Lower leg skin (tissue), 3 donors: ENCODE measurements at regions not wholly inside any gene's neighbourhood (a gene's known extent, or its start where the extent isn't known, plus 50 kb on each side); places are given as distances from the start of the nearest gene placed in this dataset.

Experiments used
- POLR2A ChIP-seq, 2 donors: fragments of 450-650 bp; IDR thresholded peaks; one replicate each; pipeline ENCODE4 v1.6.1; 2016 to 2017; ENCODE audit warnings: antibody characterized with exemption in 2 of 2, mild to moderate bottlenecking in 1 of 2, moderate library complexity in 1 of 2
- TF ChIP-seq, protein P1 (sequence below), 3 donors: fragments of 450-650 bp; IDR thresholded peaks; one replicate each; pipeline ENCODE4 v1.5.1; 2016; ENCODE audit warnings: antibody characterized with exemption in 3 of 3, mild to moderate bottlenecking in 3 of 3, moderate library complexity in 2 of 3

DNA sequence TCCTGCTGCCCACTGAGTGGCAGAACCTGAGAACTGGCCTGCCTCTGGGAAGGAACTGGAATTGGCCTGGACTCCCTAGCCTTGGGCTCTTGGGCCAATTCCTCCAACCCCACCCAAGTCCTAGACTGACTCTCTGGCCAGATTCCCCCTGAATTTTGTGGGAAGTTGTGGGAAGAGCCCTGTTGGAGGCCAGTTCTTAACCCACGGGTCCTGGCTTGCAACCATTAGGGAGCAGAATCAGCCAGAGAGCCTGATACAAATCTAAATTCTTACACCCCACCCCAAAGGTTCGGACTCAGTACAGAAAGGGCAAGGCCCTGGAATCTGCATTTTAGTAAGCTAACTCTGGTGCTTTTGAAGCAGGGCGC lies 125.3 kb upstream of the SLC25A48 start:
- TF ChIP-seq, protein P1, sequence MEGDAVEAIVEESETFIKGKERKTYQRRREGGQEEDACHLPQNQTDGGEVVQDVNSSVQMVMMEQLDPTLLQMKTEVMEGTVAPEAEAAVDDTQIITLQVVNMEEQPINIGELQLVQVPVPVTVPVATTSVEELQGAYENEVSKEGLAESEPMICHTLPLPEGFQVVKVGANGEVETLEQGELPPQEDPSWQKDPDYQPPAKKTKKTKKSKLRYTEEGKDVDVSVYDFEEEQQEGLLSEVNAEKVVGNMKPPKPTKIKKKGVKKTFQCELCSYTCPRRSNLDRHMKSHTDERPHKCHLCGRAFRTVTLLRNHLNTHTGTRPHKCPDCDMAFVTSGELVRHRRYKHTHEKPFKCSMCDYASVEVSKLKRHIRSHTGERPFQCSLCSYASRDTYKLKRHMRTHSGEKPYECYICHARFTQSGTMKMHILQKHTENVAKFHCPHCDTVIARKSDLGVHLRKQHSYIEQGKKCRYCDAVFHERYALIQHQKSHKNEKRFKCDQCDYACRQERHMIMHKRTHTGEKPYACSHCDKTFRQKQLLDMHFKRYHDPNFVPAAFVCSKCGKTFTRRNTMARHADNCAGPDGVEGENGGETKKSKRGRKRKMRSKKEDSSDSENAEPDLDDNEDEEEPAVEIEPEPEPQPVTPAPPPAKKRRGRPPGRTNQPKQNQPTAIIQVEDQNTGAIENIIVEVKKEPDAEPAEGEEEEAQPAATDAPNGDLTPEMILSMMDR (IDR thresholded peaks at IDR 0.05): no peak
- TF ChIP-seq POLR2A (IDR thresholded peaks at IDR 0.05): no peak
